ENCODE measurements at regions not wholly inside any gene's neighbourhood (a gene's known extent, or its start where the extent isn't known, plus 50 kb on each side); places are given as distances from the start of the nearest gene placed in this dataset.

GRCh38 chr4:14049946-14050345 lies 422.4 kb upstream of the BOD1L1 start:
- no peaks in the 10 kb centered on the region for H3K27me3 ChIP-seq
- no peak overlapping the region for H3K4me3 ChIP-seq
- H3K36me3 ChIP-seq = no peaks in the 10 kb centered on the region
- no peak overlapping the region for H3K9ac ChIP-seq
- H3K9me3 ChIP-seq (ENCODE audit: low read depth) = no peaks in the 10 kb centered on the region
- H4K20me1 ChIP-seq (ENCODE audit: low read depth) = no peaks in the 10 kb centered on the region
- Mint-ChIP-seq H3K36me3 (no peaks in the 10 kb centered on the region), H3K27me3 (ENCODE audit: insufficient read depth, low read depth) (peaks cover 5% of the 10 kb centered on the region), H3K27ac (no peak overlapping the region), H3K9me3 (peaks cover 5% of the 10 kb centered on the region), H3K4me1 (peaks cover 9% of the 10 kb centered on the region), H3K4me3 (no peak overlapping the region)
- TF ChIP-seq CTCF (IDR thresholded peaks at IDR 0.05) (no peak), EZH2phosphoT487 (IDR thresholded peaks at IDR 0.05) (no peak), EZH2 (IDR thresholded peaks at IDR 0.05) (no peak)
- DNase-seq (ENCODE audit: low spot score) = no peak
- no peak overlapping the region for H3K4me2 ChIP-seq
- H3K79me2 ChIP-seq (ENCODE audit: low read depth) = no peaks in the 10 kb centered on the region
- H3K4me1 ChIP-seq = no peaks in the 10 kb centered on the region
- no peak overlapping the region for H2AFZ ChIP-seq (replicated peaks)
- H3F3A ChIP-seq (ENCODE audit: low read depth) = no peaks in the 10 kb centered on the region
- no peak overlapping the region for H3K27ac ChIP-seq

GRCh38 chr4:14053291-14053690 lies 425.8 kb upstream of the BOD1L1 start:
- no peak overlapping the region for H3K9ac ChIP-seq

GRCh38 chr4:14054391-14054790 lies 426.9 kb upstream of the BOD1L1 start:
- no peaks in the 10 kb centered on the region for H3K36me3 Mint-ChIP-seq
- H3K27me3 ChIP-seq = no peaks in the 10 kb centered on the region
- H3K4me1 Mint-ChIP-seq = peaks cover 4% of the 10 kb centered on the region
- H3F3A ChIP-seq (ENCODE audit: low read depth) = no peaks in the 10 kb centered on the region
- no peak for TF ChIP-seq CTCF (IDR thresholded peaks at IDR 0.05)
- no peak for TF ChIP-seq EZH2phosphoT487 (IDR thresholded peaks at IDR 0.05)
- TF ChIP-seq EZH2 (IDR thresholded peaks at IDR 0.05) = no peak
- H3K9me3 Mint-ChIP-seq = peaks cover 2% of the 10 kb centered on the region
- H3K9me3 ChIP-seq (ENCODE audit: low read depth) = no peaks in the 10 kb centered on the region
- H4K20me1 ChIP-seq (ENCODE audit: low read depth) = no peaks in the 10 kb centered on the region
- no peaks in the 10 kb centered on the region for H3K36me3 ChIP-seq
- H2AFZ ChIP-seq (replicated peaks) = no peak overlapping the region
- peaks cover 5% of the 10 kb centered on the region for H3K27me3 Mint-ChIP-seq (ENCODE audit: insufficient read depth, low read depth)
- no peak overlapping the region for H3K27ac ChIP-seq
- H3K4me3 Mint-ChIP-seq = no peak overlapping the region
- no peak overlapping the region for H3K27ac Mint-ChIP-seq
- H3K79me2 ChIP-seq (ENCODE audit: low read depth) = no peaks in the 10 kb centered on the region
- DNase-seq (ENCODE audit: low spot score) = no peak
- no peak overlapping the region for H3K4me3 ChIP-seq
- no peaks in the 10 kb centered on the region for H3K4me1 ChIP-seq
- no peak overlapping the region for H3K4me2 ChIP-seq
- no peak overlapping the region for H3K9ac ChIP-seq

More at GRCh38 chr4:14053291-14053690, 425.8 kb upstream of the BOD1L1 start:
- no peaks in the 10 kb centered on the region for H3K36me3 Mint-ChIP-seq
- H3K4me1 ChIP-seq = no peaks in the 10 kb centered on the region
- no peak overlapping the region for H3K27ac ChIP-seq
- H3K9me3 ChIP-seq (ENCODE audit: low read depth) = no peaks in the 10 kb centered on the region
- no peak overlapping the region for H3K4me3 Mint-ChIP-seq
- no peaks in the 10 kb centered on the region for H3K27me3 ChIP-seq
- no peaks in the 10 kb centered on the region for H3K79me2 ChIP-seq (ENCODE audit: low read depth)
- TF ChIP-seq CTCF (IDR thresholded peaks at IDR 0.05) = no peak
- TF ChIP-seq EZH2 (IDR thresholded peaks at IDR 0.05) = no peak
- TF ChIP-seq EZH2phosphoT487 (IDR thresholded peaks at IDR 0.05) = no peak
- H4K20me1 ChIP-seq (ENCODE audit: low read depth) = no peaks in the 10 kb centered on the region
- H2AFZ ChIP-seq (replicated peaks) = no peak overlapping the region
- no peak for DNase-seq (ENCODE audit: low spot score)
- H3K4me1 Mint-ChIP-seq = peaks cover 4% of the 10 kb centered on the region
- peaks cover 5% of the 10 kb centered on the region for H3K9me3 Mint-ChIP-seq
- peaks cover 5% of the 10 kb centered on the region for H3K27me3 Mint-ChIP-seq (ENCODE audit: insufficient read depth, low read depth)
- no peak overlapping the region for H3K27ac Mint-ChIP-seq
- H3F3A ChIP-seq (ENCODE audit: low read depth) = no peaks in the 10 kb centered on the region
- no peak overlapping the region for H3K4me3 ChIP-seq
- no peaks in the 10 kb centered on the region for H3K36me3 ChIP-seq
- H3K4me2 ChIP-seq = no peak overlapping the region
